ENCODE measurements at regions not wholly inside any gene's neighbourhood (a gene's known extent, or its start where the extent isn't known, plus 50 kb on each side); places are given as distances from the start of the nearest gene placed in this dataset.

- no peak for DNase-seq
Observed at GRCh38 chr3:16658004-16658924, 53.0 kb upstream of the DAZL start.

DNA sequence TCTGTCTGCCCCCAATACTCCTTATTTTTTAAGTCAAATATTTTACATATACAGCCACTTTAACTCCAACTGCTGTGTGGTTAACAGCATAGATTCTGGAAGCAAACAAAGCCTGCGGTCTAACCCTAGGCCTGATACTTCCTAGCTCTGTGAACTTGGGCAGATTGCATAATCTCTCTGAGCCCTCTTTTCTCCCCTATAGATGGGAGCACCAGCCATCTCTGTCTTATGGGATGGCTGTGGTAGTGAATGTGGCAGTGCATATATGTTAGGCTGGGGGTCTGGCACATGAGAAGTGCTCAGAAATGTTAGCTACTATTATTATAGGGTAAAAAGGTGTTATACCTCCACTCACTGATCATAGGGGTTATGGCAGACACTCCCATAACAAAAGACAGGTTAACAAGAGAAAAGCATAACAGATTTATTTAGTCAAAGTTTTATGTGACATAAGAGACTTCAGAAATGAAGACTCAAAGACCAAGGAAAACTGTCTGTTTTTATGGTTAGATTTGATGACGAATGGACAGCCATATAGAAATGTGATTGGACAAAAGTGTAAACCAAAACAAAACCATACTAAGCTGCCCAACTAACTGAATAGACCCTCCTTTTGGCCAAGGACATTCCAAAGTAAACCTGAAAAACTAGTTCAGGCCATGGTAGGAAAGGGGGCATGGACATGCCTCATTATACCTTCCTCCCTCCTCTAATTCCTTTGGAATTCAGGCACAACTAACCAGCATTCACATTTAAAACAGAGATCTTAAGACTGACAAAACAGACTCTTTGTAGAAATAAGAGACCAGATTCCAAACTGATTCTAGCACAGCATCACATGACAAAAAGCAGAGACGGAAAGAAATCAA lies 53.9 kb upstream of the DAZL start:
- no peak for DNase-seq

DNA sequence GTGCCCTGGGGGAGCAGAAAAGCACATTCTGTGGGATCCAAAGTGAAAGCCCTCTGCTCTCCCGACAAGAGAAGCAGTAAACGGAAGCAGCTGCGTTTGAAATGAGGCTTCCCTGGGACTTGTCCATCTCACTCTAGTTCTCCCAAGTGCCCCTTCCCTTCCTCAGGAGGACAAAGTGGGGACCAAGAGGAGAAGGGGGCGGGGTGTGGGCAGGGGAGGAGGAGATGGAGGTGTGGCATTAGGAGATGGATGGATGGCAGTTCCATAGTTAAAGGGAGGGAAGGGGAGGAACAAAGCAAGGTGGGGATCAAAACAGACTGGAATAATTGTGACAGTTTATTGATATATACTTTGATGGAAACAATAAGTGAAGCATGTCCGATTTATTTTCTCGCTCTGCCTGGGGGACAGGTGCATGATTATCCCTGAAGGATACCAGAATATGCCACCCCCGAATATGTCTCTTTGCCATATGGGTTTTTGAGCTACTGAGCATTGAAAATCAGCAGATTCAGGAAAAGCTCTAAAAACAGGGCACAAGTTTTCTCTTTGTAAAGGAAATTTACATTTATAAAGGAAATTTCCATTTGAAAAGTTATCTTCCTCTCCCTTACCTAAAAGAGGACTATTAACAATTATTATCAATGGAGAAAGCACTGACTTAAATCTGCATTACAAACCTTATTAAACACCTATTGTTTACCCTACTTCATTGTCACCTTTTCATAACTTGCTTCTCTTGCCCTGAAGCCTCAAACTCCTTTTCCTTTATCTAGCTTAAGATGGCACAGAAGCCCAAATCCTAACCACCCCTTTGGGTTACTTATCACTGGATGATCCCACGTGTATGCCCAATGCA lies 58.9 kb upstream of the DAZL start:
- DNase-seq: no peak

DNA sequence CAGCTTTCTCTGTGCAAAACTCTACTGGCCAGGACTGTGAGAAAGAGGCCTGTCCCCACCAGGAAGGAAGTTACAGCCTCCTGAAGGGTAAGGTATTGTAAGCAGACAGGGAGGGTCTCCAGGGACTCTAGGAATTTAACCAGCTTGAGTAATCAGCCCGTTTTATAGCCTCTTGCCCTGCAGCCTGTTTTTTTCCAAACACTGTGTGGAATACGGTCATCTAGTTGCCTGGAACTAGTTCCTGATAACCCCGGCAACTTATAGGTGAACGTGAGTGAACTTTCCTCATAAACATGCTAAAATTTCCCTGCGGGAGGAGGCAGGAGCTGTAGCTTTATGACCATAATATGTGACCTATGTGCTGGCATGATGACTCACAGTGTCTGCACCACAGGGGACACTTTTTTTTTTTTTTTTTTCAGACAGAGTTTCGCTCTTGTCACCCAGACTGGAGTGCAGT lies 60.1 kb upstream of the DAZL start:
- no peak for DNase-seq

GRCh38 chr3:16666206-16666605 lies 61.0 kb upstream of the DAZL start:
- DNase-seq: no peak

DNA sequence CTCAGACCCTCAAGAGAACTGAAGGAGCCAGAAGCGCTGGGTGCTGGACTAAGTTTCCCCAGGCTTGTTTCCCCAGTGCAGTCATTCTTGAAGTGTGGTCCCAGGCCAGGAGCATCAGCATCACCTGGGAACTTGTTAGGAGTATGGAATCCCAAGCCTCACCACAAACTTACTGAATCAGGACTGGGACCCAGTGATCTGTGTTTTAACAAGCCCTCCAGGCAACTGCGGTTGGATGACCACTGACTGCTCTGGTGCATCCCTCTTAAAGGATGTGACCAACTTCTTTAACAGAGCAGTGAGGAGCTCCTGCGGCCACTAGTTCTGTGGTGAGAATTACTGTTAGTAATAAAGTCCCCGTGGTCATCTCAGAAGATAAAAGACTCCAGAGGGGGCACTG lies 62.4 kb upstream of the DAZL start:
- no peak for DNase-seq

DNA sequence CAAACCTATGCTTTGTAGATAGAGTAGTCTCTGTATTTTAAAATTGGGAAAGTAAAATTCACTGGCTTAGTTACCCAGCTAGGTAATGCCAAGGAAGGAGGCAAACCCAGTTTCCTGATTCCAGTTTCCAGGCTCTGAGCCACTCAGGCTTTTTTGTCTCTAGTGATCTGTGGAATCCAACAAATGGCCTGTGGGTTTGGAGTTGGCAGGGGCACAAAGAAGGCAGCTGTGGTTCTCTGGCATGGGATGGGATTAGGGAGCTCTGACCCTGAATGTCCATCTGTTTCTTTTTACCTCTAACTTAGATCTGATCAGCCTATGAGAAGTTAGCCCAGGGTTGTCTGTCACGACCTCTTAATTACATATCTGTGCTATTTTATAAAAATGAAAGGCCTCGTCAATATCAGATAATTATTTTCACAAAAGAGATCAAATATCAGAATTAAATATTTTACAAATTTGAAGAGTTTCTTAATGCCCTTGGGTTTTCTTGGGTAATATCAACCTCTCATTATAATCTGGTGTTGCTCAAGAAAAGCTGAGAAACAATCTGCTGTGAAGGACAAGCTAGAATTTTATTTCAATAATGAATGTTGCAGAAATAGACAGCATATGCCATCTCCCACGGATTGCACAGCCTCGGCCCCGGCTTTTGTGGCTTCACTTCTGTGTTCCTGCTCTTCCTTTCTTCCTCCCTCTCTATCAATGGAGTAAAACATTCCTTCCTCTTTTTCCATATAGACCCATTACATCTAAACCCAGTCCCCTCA lies 63.7 kb upstream of the DAZL start:
- no peak for DNase-seq

GRCh38 chr3:16670191-16670590 lies 65.0 kb upstream of the DAZL start:
- DNase-seq: no peak

GRCh38 chr3:16671690-16672089 lies 66.5 kb upstream of the DAZL start:
- no peak for DNase-seq

GRCh38 chr3:16673530-16673929 lies 68.3 kb upstream of the DAZL start:
- DNase-seq: no peak

DNA sequence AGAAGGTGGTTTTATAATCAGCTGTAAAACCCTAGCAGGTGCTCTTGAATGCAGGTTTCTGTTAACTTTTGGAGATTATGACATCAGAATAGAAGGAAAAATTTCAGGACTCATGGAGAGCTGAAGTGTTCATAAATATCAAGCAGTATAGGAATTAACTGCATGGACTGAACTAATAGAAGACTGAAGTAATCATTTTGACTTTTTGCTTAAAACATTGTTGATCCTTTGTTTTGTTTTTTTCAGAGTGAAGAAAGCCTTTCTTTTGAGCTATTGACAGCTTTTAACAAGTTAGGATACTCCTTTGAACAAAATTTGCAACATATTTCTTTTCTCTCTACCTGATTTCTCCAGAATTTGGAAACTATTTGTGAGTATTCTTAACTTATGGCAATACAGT lies 70.6 kb upstream of the DAZL start:
- DNase-seq: no peak

GRCh38 chr3:16686679-16687078 lies 81.5 kb upstream of the DAZL start:
- no peak for DNase-seq

GRCh38 chr3:16687221-16687620 lies 82.0 kb upstream of the DAZL start:
- DNase-seq: no peak

DNA sequence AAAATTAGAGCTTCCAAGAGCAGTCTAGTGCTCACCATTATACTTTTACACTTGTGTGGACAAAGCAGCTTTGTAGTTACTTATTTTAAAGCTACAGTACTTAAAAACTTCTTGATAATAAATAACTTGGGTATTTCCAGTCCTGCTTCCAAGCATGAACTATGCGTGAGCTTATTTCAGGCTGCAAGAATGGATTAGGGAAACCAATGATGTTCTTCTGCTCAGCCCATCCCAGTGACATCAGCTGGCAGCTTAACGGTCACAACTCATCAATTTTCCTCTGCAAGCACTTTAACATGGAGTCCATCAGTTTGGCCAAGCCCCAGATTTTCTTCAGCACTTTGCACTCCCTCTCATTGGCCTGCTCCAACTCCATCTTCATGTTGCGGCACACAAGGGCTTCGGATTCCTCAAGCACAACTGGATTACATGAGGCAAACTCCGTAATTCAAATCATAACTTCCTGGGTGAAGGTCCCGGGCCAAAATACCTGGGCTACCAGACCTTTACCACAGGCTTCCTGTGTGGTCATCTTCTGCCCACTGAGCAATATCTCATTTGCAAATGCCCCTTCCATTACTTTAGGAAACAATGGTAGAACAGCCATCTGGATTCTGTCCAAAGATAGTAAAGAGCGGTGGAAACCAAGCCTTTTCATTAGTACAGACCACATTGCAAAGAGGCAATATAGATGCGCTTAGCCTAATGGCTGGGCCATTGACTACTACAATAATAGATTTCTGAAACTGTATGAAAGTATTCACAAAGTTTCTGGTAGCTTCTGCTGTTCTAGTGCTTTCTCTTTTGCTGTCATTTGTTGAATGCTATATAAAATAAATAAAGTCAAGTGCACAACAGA lies 87.5 kb upstream of the DAZL start:
- no peak for DNase-seq

GRCh38 chr3:16693820-16694219 lies 88.6 kb upstream of the DAZL start:
- no peak for DNase-seq

DNA sequence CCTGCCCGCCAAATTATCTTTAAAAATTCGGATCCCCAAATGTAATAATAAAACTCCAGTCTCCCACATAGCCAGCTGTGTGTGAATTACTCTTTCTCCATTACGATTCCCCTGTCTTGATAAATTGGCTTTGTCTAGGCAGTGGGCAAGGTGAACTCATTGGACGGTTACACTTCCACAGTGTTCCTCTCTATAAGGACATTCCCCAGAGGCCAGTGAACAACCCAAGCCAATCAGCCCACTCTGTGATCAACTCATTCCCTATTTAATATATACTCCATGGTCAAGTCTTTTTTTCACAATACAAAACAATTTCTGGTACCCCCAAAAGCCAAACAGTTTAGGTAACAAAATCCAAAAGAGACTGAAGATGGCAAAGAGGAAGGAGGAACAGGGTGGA lies 90.5 kb upstream of the DAZL start:
- no peak for DNase-seq

- no peak for DNase-seq
Observed at GRCh38 chr3:16697443-16698147, 92.4 kb upstream of the DAZL start.

DNA sequence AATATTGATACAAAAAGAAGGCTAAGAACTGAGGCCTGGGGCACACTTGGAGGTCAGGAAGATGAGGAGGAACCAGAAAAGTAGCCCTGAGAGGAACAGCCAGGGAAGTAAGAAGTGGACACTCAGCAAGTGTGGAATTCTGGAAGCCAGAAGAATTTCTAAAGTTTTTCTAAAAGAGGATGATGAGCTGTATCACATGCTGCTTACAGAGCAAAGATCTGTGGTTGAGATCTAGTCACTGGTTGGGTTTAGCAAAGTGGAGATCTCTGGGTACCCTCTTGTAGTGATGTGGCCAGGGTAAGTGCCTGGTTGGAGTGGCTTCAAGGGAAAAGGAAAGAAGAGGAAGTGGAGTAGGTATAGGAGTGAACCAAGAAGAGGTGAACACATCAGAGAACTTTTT lies 95.4 kb upstream of the DAZL start:
- no peak for DNase-seq

- no peak for DNase-seq
Observed at GRCh38 chr3:16704941-16705340, 99.7 kb upstream of the DAZL start.

DNA sequence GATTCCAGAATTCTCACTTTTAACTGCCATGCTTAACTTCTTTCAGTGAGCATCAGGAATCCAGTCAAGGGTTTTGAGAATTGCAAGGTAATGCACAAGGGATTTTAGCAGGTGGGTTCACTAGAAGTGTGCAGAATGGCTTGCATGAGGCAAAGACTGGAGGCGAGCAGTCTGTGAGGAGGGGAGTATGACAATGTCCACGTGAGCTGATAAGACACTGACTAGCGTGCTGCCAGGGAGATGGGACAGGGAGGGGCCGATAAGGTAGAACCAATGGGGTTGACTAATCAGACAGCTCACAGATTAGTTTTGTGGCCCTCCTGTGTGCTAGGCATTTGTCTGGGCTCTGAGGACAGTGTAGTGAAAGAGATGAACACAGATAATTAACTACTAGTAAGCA lies 102.0 kb upstream of the DAZL start:
- DNase-seq: no peak

DNA sequence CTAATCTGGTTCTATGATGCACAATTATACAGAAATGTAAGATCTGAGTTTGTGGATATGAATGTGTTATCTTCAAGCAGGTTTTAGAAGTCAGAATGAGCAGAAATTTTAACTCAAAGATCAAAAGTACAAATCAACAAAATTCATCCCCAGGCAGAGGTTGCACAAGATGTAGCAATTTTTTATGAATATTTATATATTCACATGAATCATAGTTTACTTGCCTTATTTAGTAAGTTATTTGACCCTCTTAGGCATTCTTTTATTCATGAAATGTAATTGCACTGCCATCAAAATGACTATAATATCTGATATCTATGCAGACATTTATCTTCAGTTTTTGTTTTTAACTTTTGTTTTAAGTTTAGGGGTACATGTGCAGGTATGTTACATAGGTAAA lies 103.1 kb upstream of the DAZL start:
- DNase-seq: no peak
